ENCODE measurements at regions not wholly inside any gene's neighbourhood (a gene's known extent, or its start where the extent isn't known, plus 50 kb on each side); places are given as distances from the start of the nearest gene placed in this dataset.

- Histone ChIP-seq H3K36me3 (no peaks in the 10 kb centered on the region), H3K9me3 (ENCODE audit: low read depth) (no peaks in the 10 kb centered on the region), H2AFZ (replicated peaks) (peak overlapping the region; percentile 6), H3K9ac (no peak overlapping the region), H3K79me2 (ENCODE audit: low read depth) (no peaks in the 10 kb centered on the region), H3K27me3 (no peaks in the 10 kb centered on the region), H3K4me2 (no peak overlapping the region), H3K27ac (no peak overlapping the region), H3F3A (ENCODE audit: low read depth) (peaks cover 15% of the 10 kb centered on the region), H4K20me1 (ENCODE audit: low read depth) (no peaks in the 10 kb centered on the region), H3K4me3 (no peak overlapping the region), H3K4me1 (peaks cover 22% of the 10 kb centered on the region)
- no peak for TF ChIP-seq EZH2phosphoT487 (IDR thresholded peaks at IDR 0.05)
- TF ChIP-seq, protein P1, sequence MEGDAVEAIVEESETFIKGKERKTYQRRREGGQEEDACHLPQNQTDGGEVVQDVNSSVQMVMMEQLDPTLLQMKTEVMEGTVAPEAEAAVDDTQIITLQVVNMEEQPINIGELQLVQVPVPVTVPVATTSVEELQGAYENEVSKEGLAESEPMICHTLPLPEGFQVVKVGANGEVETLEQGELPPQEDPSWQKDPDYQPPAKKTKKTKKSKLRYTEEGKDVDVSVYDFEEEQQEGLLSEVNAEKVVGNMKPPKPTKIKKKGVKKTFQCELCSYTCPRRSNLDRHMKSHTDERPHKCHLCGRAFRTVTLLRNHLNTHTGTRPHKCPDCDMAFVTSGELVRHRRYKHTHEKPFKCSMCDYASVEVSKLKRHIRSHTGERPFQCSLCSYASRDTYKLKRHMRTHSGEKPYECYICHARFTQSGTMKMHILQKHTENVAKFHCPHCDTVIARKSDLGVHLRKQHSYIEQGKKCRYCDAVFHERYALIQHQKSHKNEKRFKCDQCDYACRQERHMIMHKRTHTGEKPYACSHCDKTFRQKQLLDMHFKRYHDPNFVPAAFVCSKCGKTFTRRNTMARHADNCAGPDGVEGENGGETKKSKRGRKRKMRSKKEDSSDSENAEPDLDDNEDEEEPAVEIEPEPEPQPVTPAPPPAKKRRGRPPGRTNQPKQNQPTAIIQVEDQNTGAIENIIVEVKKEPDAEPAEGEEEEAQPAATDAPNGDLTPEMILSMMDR (IDR thresholded peaks at IDR 0.05): peak; percentile 71
- TF ChIP-seq EZH2 (IDR thresholded peaks at IDR 0.05): no peak
- Mint-ChIP-seq H3K27me3 (ENCODE audit: insufficient read depth, low read depth) (no peaks in the 10 kb centered on the region), H3K27ac (no peak overlapping the region), H3K9me3 (peaks cover 25% of the 10 kb centered on the region), H3K4me1 (peaks cover 13% of the 10 kb centered on the region), H3K4me3 (no peak overlapping the region), H3K36me3 (peaks cover 18% of the 10 kb centered on the region)
- DNase-seq (ENCODE audit: low spot score): peak; percentile 20
Observed at GRCh38 chr12:24025153-24025798, 75.8 kb upstream of the SOX5 start.

GRCh38 chr12:24023081-24023480 is 73.6 kb upstream of the SOX5 start:
- TF ChIP-seq EZH2phosphoT487 (IDR thresholded peaks at IDR 0.05): no peak
- TF ChIP-seq EZH2 (IDR thresholded peaks at IDR 0.05): no peak
- TF ChIP-seq, protein P1 (IDR thresholded peaks at IDR 0.05): no peak
- no peak overlapping the region for H3K27ac Mint-ChIP-seq

DNA sequence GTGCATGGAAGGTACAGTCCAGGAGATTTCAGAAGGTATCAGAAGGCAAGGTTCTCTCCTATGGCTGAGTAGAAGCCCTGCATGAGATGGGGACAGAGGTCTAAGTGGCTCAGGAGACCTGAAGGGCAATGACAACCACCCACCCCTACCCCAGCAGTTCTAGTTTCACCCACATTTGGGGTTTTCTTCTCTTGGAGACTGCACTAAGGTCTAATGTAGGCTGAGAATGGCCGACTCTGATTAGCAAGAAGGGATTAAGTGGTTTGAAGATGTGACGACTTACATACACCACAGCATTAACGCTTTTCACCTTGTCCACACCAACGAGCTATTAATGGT is 71.7 kb upstream of the SOX5 start:
- Histone ChIP-seq H2AFZ (replicated peaks) (no peak overlapping the region), H3F3A (ENCODE audit: low read depth) (peaks cover 34% of the 10 kb centered on the region), H3K4me2 (peak overlapping the region; percentile 37), H3K9me3 (ENCODE audit: low read depth) (no peaks in the 10 kb centered on the region), H3K36me3 (no peaks in the 10 kb centered on the region), H3K27ac (no peak overlapping the region), H3K4me1 (peaks cover 40% of the 10 kb centered on the region), H3K79me2 (ENCODE audit: low read depth) (no peaks in the 10 kb centered on the region), H3K4me3 (no peak overlapping the region), H4K20me1 (ENCODE audit: low read depth) (no peaks in the 10 kb centered on the region), H3K9ac (no peak overlapping the region), H3K27me3 (no peaks in the 10 kb centered on the region)
- DNase-seq (ENCODE audit: low spot score): no peak
- peaks cover 25% of the 10 kb centered on the region for H3K4me1 Mint-ChIP-seq
- H3K4me3 Mint-ChIP-seq: no peak overlapping the region
- peaks cover 3% of the 10 kb centered on the region for H3K27me3 Mint-ChIP-seq (ENCODE audit: insufficient read depth, low read depth)
- no peak overlapping the region for H3K27ac Mint-ChIP-seq
- peaks cover 18% of the 10 kb centered on the region for H3K9me3 Mint-ChIP-seq
- peaks cover 12% of the 10 kb centered on the region for H3K36me3 Mint-ChIP-seq
- TF ChIP-seq EZH2 (IDR thresholded peaks at IDR 0.05) (no peak), EZH2phosphoT487 (IDR thresholded peaks at IDR 0.05) (no peak)
- TF ChIP-seq, protein P1 (IDR thresholded peaks at IDR 0.05): no peak

More at GRCh38 chr12:24023081-24023480, 73.6 kb upstream of the SOX5 start:
- H3K4me1 ChIP-seq: peaks cover 31% of the 10 kb centered on the region
- H3F3A ChIP-seq (ENCODE audit: low read depth): peaks cover 24% of the 10 kb centered on the region
- no peaks in the 10 kb centered on the region for H3K27me3 Mint-ChIP-seq (ENCODE audit: insufficient read depth, low read depth)
- no peaks in the 10 kb centered on the region for H3K9me3 ChIP-seq (ENCODE audit: low read depth)
- H3K27ac ChIP-seq: no peak overlapping the region
- no peaks in the 10 kb centered on the region for H4K20me1 ChIP-seq (ENCODE audit: low read depth)
- no peak for DNase-seq (ENCODE audit: low spot score)
- H3K4me1 Mint-ChIP-seq: peaks cover 15% of the 10 kb centered on the region
- no peak overlapping the region for H3K4me3 ChIP-seq
- H2AFZ ChIP-seq (replicated peaks): no peak overlapping the region
- no peaks in the 10 kb centered on the region for H3K27me3 ChIP-seq
- H3K36me3 ChIP-seq: no peaks in the 10 kb centered on the region
- H3K9me3 Mint-ChIP-seq: peaks cover 23% of the 10 kb centered on the region
- H3K79me2 ChIP-seq (ENCODE audit: low read depth): no peaks in the 10 kb centered on the region
- peaks cover 15% of the 10 kb centered on the region for H3K36me3 Mint-ChIP-seq
- no peak overlapping the region for H3K4me2 ChIP-seq
- H3K9ac ChIP-seq: no peak overlapping the region
- no peak overlapping the region for H3K4me3 Mint-ChIP-seq

Data from neural progenitor cell (in vitro differentiated cells).